Esophagus muscularis mucosa (tissue), 4 donors: ENCODE measurements at regions not wholly inside any gene's neighbourhood (a gene's known extent, or its start where the extent isn't known, plus 50 kb on each side); places are given as distances from the start of the nearest gene placed in this dataset.

ENCODE experiments used
- CTCF ChIP-seq, 3 experiments: fragments of 200-600 bp in 2 of 3; fragments of 450-650 bp in 1 of 3; sonication (generic) in 2 of 3; IDR thresholded peaks; one replicate each; pipeline ENCODE4 v1.5.1; 2017 to 2019; ENCODE audit warnings: antibody characterized with exemption in 3 of 3, mild to moderate bottlenecking in 2 of 3, moderate library complexity in 1 of 3
- EP300 ChIP-seq: sonication (generic); formaldehyde crosslinking; IDR thresholded peaks from one replicate; pipeline ENCODE4 v1.6.1; 2017; ENCODE audit warnings: antibody characterized with exemption
- POLR2A ChIP-seq: fragments of 450-650 bp; IDR thresholded peaks from one replicate; pipeline ENCODE4 v1.6.1; 2017; ENCODE audit warnings: antibody characterized with exemption, moderate library complexity, mild to moderate bottlenecking, low read depth
- POLR2AphosphoS5 ChIP-seq, 2 donors: sonication (generic); formaldehyde crosslinking; IDR thresholded peaks; one replicate each; pipeline ENCODE4 v1.6.1; 2017; ENCODE audit warnings: antibody characterized with exemption in 2 of 2

GRCh38 chr2:195595825-195596224 lies 61.2 kb upstream of the SLC39A10 start:
- TF ChIP-seq CTCF (IDR thresholded peaks at IDR 0.05) = no peak
- no peak for TF ChIP-seq POLR2AphosphoS5 (IDR thresholded peaks at IDR 0.05)
- no peak for TF ChIP-seq POLR2A
- no peak for TF ChIP-seq EP300
